Adrenal gland (tissue), 5 donors: ENCODE measurements at regions not wholly inside any gene's neighbourhood (a gene's known extent, or its start where the extent isn't known, plus 50 kb on each side); places are given as distances from the start of the nearest gene placed in this dataset.

Experiments used
- CTCF ChIP-seq, 6 experiments: fragments of 450-650 bp in 4 of 6; fragments of 200-600 bp in 2 of 6; sonication (generic) in 1 of 6; IDR thresholded peaks; 1 replicate in 5 of 6; 2 replicates in 1 of 6; pipeline versions ENCODE4 v1.5.1 to v1.8.0; 2016 to 2021; ENCODE audit warnings: antibody characterized with exemption in 6 of 6, mild to moderate bottlenecking in 2 of 6, moderate library complexity in 1 of 6
- POLR2A ChIP-seq, 2 donors: fragments of 450-650 bp; IDR thresholded peaks; one replicate each; pipeline ENCODE4 v1.6.1; 2017; ENCODE audit warnings: antibody characterized with exemption in 2 of 2, mild to moderate bottlenecking in 2 of 2, moderate library complexity in 1 of 2
- donor health status: DM: no; HTN: no; CAD: no.

- TF ChIP-seq CTCF (IDR thresholded peaks at IDR 0.05): no peak
- TF ChIP-seq POLR2A (IDR thresholded peaks at IDR 0.05): no peak
These were observed 312.5 kb upstream of the CHAC2 start for GRCh38 chr2:53455094-53455493.
